HG03159 (cell line): ENCODE measurements at regions not wholly inside any gene's neighbourhood (a gene's known extent, or its start where the extent isn't known, plus 50 kb on each side); places are given as distances from the start of the nearest gene placed in this dataset.

Experiments used
- ATAC-seq: cut with Tn5 transposase; IDR thresholded peaks from one replicate; pipeline ENCODE4 v1.9.1; 2021; ENCODE audit warnings: mild to moderate bottlenecking, moderate library complexity; ENCODE audit not compliant: unreplicated experiment

- ATAC-seq: no peak
Observed at GRCh38 chr4:79088946-79089691, 149.9 kb upstream of the PAQR3 start.

DNA sequence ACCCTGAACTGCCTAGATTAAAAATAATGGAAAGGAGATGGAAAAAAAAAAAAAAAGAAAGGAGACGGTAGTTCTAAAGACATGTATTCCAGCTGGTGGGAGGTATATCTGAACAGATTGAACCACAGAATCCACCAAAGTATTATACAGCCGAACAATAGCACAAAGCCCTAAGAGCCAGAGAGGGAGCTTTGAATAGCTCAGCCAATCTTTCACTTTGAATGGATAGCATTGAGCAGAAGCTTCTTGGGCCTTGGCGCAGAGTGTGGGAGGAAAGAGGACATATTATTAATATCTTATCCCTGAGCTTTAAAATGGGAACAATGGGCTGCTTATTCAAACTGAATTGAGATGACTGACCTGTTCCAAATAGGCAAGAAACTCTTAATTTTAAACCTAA is 147.8 kb upstream of the PAQR3 start:
- no peak for ATAC-seq

- no peak for ATAC-seq
Observed at GRCh38 chr4:79083406-79084010, 144.3 kb upstream of the PAQR3 start.

GRCh38 chr4:79082997-79083396 is 143.8 kb upstream of the PAQR3 start:
- ATAC-seq: no peak

DNA sequence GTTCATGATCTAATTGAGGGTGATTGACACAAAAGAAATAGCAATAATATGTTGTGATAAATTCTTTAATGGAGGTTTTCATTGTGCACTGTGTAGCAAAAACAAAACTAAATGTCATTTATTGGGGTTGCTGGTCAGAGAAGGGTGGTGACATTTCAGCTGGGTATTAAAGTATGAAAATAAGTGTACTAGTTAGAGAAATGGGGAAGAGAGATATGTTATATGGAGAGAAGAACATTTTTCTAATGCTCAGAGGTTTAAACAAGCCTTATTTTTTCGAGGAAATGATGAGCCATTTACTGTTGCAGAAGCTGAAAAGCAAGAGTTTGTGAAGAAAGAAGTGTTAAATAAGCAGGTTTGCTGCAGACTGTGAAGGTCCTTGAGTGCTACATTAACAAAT is 142.7 kb upstream of the PAQR3 start:
- no peak for ATAC-seq

- no peak for ATAC-seq
Observed at GRCh38 chr4:79078339-79078738, 139.1 kb upstream of the PAQR3 start.

DNA sequence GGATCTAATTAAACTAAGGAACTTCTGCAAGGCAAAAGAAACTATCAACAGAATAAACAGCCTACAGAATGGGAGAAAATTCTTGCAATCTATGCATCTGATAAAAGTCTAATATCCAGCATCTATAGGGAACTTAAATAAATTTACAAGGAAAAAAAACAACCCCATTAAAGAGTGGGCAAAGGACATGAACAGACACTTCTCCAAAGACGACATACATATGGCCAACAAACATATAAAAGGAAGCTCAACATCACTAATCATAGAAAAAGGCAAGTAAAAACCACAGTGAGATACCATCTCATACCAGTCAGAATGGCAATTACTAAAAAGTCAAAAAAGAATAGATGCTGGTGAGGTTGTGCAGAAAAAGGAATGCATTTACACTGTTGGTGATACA is 134.8 kb upstream of the PAQR3 start:
- ATAC-seq: no peak

DNA sequence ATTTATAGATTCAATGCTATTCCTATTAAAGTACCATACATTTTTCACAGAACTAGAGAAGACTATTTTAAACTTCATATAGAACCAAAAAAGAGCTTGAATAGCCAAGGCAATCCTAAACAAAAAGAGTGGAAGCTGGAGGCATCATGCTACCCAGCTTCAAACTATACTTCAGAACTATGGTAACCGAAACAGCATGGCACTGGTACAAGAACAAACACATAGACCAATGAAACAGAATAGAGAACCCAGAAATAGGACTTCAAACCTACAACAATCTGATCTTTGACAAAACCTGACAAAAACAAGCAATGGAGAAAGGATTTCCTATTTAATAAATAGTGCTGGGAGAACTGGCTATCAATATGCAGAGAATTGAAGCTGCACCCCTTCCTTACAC is 134.2 kb upstream of the PAQR3 start:
- no peak for ATAC-seq

GRCh38 chr4:79065262-79065661 is 126.0 kb upstream of the PAQR3 start:
- no peak for ATAC-seq

DNA sequence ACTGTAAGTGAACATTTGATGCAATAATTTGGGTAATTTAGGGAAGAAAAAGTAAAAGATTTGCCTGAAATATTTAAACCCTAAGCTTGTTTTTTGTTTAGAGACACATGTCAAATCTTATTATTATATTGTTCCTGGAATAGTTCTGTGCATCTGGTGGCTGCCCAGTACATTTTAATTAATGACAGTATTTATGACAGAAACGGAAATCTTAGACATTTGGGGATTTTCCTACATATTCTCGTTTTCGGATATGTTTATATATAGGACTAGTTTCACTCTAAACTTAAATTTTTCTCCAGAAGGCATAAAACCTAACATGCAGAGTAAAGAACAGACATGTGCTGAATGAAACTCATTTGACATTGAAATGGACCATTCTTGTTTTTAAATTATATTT is 125.6 kb upstream of the PAQR3 start:
- ATAC-seq: no peak

GRCh38 chr4:79059631-79060399 is 120.6 kb upstream of the PAQR3 start:
- no peak for ATAC-seq

DNA sequence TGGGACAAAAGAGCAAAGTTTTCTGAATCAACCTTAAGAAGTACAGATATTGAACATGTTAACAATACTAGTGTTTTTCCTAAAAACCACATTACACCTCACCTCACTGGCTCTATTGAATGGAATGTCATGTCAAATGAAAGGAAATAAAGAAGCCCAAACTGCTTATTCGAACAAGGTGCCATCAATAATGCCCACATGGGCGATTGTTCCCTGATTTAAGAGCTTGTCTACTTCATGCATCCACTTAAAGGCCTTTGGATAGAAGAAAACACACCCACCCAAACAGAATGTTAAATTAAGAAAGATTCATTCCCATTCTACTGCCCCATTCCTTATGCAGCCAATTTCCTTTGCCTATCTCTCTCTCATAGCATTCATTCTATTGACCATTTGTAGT is 118.5 kb upstream of the PAQR3 start:
- no peak for ATAC-seq

DNA sequence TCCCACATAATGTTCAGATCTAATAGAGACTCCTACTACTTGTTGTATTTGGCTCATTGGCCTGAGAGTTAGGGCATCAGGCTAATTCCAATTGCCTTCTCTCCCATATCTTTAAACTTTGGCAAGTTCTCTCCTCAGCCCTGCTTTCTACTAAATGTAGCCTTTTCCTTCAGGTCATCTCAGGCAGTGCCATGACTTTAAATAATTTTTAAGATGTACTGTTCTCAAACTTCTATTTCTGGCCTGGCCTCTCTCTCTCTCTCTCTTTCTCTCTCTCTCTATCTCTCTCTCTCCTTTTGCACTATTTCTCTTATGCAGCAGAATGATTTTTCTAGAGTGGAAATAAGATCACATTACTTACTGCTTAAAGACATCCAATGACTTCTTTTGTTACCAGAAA is 114.5 kb upstream of the PAQR3 start:
- ATAC-seq: no peak

- ATAC-seq: no peak
Observed at GRCh38 chr4:79050541-79050880, 111.3 kb upstream of the PAQR3 start.

DNA sequence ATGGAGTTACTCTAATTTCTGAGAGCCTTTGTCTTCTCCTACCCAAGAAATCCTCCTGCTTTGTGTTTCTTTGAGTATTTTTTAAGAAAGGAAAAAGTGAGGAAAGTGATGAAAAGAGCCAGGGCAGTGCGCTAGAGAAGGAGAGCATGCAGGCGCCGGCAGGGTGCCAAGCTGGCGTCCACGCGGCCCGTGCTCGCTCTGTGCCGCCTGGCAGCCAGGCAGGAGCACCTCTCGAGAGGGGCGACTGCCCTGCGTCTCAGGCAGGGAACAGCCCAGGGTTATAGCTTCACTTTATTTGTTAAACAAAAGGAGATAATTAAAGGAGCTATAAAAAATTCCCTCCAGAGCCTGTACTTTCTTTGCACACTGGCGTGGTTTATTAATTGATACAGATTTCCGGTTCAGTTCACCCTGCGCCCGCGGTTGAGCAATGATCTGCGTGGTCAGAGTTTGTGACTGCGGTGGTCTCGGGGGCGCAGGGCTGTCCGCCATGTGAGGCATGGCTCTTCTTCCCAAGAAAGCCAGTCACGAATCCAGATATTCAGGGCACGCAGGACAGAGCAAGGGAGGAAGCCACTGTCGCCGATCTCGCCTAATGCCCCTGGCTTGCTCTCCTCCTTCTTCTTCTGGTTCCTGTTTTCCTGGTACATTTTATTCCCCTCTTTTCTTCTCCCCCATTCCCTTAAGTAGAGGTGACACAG is 110.8 kb upstream of the PAQR3 start:
- ATAC-seq: no peak

DNA sequence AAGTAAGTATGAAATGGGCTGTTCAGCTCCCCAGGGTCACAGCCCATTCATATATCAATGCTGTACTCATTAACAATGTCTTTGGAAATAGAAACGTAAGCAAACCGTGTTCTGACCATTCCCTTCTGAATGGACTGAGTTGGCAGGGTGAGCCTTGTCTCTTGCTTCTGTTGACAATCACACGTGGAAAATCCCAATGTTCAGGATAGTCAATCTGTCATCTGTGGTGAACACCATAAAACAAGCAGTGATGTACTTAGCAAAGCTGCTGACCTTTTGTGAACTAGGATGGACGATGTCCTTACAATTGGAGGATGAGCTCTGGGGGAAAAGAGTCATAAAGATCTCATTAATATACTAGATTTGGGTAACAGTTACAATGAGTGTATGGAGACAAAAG is 109.6 kb upstream of the PAQR3 start:
- no peak for ATAC-seq

- ATAC-seq: no peak
Observed at GRCh38 chr4:79047316-79047715, 108.1 kb upstream of the PAQR3 start.

DNA sequence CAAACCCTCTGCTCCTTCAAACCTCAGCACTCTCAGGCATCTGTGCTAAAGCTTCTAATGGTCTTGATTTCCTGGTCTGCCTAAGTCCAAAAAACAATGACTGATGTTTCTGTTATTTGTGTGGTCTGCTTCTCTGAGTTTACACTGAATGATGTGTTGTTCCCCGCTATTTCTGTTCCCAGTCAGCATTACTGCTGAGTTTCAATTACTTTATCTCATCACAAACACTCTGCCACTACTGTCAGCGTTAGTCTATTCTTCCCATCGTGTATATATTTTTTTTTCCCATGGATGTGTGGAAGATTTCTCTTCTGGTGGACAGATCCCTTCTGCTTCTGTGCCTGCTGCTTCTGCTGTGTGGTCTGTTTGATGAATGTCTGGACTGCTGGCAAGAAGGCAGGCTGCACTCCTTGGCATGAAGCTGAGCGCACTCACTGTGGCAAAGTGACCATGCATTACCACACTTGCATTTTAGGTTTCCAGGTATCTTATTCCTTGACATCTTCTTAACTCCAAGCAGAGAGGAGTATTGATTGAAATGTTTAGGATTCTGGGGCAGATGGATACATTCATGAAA is 106.9 kb upstream of the PAQR3 start:
- no peak for ATAC-seq

DNA sequence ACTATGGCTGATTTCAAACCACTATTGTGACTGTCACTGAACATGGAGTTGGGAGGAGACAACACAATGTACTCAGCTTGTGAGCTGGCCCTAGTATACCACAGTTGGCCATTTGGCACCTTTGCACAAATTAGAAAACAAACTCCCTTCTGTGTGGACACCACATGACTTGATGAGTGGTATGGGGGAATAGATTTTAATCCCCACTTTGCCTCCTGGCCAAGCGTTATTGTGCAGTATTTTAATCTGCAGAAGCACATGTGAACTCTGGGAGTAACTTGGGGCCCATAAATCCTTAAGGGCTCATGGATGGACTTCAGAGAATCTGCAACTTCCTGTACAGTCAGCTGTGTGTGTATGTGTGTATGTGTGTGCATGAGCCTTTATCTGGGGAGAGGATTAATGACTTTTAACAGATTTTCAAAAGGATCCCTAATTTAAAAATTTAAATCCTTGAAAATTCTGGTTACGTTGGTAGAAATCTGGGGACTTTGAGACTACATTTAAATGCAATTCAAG is 105.0 kb upstream of the PAQR3 start:
- no peak for ATAC-seq

DNA sequence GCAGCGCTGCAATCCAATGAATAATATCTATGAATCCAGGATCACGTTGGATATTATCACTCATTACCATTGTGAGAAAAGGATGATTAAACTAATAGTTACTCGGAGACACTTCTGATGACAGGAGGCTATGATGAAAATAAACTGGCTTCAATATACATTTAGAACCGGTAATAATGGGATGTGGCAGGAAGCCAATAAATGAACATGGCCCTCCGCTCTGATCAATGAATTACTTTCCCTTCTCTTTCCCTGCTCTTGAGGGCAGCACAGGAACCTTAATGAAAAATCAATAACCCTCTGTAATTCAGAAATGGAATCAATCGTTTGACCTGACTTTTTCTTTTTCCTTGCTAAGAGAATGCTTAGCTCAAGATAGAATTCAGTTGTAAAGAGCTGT is 103.9 kb upstream of the PAQR3 start:
- ATAC-seq: no peak

DNA sequence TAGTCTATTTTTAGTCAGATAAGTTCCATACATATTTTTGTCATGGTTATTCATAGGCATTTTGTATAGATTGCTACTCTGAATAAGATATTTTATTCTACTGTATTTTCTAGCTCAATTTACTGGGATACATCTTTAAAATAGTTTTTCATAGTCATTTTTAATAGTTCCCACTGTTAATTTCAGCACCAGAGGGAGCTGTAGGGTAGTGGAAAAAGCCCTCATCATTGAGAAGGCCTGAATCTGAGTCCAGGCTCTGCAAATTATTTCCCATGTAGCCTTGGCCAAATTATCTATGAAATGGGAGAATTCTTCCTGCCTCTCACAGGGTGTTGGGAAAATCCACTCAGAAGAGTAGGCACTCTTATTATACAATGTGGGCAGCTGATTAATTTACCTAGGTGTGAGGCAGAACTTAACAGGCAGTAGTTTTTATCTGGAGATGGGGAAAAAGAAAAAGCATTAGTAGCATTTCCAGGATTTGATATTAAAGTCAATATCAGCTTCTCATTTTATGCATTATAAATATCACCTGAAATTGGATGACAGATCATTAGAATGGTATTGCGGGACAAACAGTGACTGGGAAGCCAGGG is 102.9 kb upstream of the PAQR3 start:
- no peak for ATAC-seq
